Stimulated activated CD4-positive, alpha-beta T cell treated with anti-CD3 and anti-CD28 coated beads, Interleukin-1b, Interleukin-23, amount 100 ng/mL, for 24 hours (primary cell): ENCODE measurements at regions not wholly inside any gene's neighbourhood (a gene's known extent, or its start where the extent isn't known, plus 50 kb on each side); places are given as distances from the start of the nearest gene placed in this dataset.
"Not testable (repeated sequence)": the region's sequence is repeated elsewhere in the genome, so short reads cannot be mapped to it uniquely, and the experiment has no call there.

Experiments
- DNase-seq, 4 experiments: peaks; one replicate each; pipeline ENCODE4 v3.0.0-alpha.2; 2020; ENCODE audit warnings: low read depth in 4 of 4, low spot score in 1 of 4

DNA sequence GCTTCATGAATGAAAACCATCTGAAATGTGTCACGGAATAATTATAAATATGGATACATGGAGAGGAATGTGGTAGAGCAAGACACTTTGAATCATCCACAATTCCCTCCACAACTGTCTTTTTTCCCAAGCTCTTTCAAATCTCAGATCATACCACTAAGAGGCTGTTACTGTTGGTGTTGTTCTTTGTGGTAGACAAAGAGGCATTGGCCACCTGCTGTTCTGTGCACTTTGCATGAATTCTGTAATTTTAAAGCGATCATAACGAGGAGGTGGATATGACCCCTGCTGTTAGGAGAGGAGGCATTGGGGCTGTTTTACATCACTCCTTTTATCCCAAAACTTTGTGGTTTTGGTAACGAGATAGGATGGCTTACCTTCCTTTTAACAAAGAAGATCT lies 141.2 kb upstream of the KLF6 start:
- DNase-seq: no peak

- no peak for DNase-seq
These were observed 140.2 kb upstream of the KLF6 start for GRCh38 chr10:3925184-3925583.

GRCh38 chr10:3924344-3924743 lies 139.3 kb upstream of the KLF6 start:
- DNase-seq: no peak

DNA sequence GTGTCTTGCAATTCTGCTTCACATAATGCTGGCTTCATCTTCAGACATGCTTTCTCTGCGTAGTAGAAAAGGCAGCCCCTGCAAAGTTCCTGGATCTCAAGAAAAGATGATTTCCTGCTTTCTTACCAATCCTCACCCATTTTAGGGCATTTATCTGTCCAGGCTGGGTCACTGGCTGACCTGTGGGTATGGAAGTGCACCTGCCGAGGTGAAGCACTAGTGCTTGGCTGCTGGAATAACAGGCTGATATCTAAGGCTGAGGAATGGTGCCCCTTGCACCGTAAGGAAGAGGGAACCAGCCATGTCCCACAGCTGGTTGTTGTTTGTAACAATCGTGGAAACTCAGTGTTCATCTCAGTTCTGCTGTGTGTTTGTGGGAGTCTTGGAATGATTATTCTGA lies 138.0 kb upstream of the KLF6 start:
- DNase-seq: no peak

- DNase-seq: no peak
These were observed 134.8 kb upstream of the KLF6 start for GRCh38 chr10:3919709-3920308.

- not testable (repeated sequence) for DNase-seq
These were observed 132.4 kb upstream of the KLF6 start for GRCh38 chr10:3917392-3917791.

DNA sequence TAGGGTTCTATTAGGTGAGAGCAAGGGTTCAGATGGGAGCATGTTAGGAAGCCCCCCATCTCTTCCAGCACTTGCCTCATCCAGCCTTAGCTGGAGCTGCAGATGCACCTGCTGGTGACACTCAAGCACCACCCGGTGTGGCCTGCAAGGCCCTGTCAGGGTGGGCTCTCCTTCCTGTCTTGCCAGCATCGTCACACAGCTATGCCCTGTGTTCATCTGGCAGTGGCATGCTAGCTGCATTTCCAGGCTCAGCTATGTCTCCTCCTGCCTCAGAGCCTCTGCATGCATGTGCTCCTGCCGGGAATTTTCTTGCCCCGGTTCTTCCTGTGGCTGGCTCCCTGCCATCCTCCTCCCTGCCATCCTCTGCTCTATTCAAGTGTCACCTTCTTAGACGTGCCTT lies 129.7 kb upstream of the KLF6 start:
- no peak for DNase-seq

DNA sequence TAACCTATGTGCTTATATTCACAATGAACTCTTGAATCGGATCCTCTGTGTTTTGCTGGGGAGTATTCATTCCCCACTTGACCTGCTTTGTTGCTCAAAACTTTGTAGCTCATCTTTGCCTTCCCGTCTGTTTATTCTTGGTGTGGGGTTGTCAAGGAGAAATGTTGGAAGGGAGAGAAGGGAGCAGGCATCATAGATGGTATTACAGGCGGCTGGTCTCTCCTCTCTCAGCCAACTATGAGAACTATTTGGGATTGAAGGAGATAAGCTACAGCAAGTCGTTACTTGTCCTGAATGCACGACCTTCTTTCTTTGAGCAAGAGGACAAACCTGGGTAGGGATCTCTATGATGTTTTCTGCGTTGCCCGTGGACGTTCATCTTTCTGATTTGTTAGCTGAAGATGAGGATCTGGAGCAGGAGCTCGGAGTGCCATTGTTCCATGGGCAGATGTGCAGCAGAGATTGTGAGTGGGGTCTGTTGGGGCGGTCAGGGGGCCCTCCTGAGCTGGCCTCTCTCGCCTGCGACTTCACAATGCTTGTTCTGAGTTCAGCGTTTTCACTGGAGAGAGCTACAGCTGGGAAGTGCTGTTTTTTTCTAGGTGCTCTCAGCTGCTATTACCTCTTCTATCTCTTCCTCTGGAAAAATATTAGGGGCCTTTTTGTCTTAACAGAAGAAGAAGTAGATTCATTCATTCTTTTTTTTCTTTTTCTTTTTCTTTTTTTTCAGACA lies 126.9 kb upstream of the KLF6 start:
- no peak for DNase-seq

GRCh38 chr10:3911241-3911640 lies 126.2 kb upstream of the KLF6 start:
- DNase-seq: no peak

- DNase-seq: no peak
These were observed 124.3 kb upstream of the KLF6 start for GRCh38 chr10:3909339-3909738.

DNA sequence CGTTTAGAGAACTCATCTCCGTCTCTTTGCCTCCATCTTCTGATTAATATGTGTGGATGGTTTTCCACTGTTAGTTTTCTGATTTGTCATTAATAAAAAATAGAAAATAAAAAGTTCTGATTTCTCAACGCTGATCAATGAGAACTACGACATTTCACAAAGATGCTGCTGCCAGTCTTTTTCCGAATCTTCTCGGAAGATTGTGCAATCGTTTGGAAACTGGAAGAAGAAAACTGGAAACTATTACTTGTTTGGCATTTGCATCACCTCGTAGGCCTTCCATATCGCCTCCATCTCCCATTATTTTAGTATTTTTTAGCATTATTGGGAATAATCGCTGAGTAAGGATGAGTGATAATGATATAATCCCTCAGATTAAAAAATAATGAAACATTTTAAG lies 123.2 kb upstream of the KLF6 start:
- DNase-seq: no peak

DNA sequence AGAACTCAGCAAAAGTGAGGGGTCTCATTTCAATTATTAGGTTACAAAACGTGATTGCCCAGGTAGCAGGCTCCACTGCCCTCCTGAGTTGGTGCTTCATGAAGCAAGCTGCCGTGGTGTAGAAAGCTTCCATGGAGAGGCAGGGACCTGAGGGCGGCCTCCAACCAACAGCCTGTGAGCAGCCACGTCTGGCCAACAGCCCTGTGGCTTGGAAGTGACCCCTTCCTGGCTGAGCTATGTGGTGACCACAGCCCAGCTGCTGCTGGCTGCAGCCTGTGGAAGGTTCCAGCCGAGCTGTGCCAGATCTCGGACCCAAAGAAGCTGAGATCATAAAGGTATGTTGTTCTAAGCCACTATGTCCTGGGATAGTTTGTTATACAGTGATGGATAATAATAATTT lies 122.5 kb upstream of the KLF6 start:
- no peak for DNase-seq

DNA sequence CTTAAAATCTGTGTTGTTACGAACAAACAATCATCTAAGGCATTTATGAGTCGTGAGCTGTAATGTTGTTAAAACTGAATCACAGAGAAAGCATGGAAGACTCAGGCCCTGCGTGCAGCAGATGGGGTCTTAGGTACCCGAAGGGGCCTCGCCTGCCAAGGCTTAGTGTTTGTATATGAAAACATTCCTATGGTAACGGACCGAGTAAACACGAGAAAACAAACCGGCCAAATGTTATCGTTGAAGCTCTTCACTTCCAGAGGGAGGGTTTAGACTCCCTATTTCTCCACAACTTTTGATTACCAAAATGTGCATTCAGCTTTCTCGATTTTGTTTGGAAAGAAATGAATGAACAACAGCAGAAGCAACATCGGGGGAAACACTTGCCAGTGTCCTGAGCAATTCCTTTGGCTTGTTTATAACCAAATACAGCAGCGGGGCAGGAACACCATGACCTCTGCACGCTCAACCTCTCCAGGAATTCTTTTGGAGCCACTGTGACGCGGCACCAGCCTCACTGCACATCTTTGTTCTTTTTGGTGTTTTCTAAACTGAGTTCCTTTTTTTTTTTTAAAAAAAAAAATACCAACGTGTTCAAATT lies 121.6 kb upstream of the KLF6 start:
- no peak for DNase-seq

- DNase-seq: no peak
These were observed 119.5 kb upstream of the KLF6 start for GRCh38 chr10:3904419-3904960.

DNA sequence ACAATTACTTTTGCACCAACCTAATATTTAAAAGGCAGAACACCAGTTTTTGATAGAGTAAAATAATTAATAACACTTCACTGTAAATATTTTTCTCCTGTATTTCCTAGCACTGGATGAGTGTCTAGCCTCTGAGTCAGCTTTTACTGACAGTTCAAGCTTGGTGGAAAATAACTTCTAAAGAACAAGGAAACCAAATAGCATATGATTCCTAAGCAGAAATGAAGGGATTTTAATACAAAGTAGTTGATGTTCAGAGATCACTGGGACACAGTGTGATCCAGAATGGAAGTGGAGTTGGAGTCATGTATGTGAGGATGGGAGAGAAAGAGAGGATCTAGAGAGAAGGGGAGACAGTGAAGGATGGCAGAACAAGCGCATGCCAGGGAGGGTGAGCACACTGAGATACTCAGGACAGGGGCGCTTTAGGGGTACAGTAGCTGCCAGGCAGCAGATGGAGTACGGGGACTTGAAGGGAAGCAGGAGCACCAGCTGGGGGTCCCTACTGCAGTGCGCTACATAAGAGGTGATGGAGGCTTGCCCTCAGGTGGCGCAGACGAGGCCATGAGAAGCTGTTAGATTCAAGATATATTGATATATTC lies 117.9 kb upstream of the KLF6 start:
- no peak for DNase-seq

GRCh38 chr10:3902054-3902808 lies 117.2 kb upstream of the KLF6 start:
- DNase-seq: no peak

- DNase-seq: no peak
These were observed 116.4 kb upstream of the KLF6 start for GRCh38 chr10:3901370-3901769.

GRCh38 chr10:3900391-3900790 lies 115.4 kb upstream of the KLF6 start:
- DNase-seq: no peak

GRCh38 chr10:3898821-3899220 lies 113.8 kb upstream of the KLF6 start:
- no peak for DNase-seq

DNA sequence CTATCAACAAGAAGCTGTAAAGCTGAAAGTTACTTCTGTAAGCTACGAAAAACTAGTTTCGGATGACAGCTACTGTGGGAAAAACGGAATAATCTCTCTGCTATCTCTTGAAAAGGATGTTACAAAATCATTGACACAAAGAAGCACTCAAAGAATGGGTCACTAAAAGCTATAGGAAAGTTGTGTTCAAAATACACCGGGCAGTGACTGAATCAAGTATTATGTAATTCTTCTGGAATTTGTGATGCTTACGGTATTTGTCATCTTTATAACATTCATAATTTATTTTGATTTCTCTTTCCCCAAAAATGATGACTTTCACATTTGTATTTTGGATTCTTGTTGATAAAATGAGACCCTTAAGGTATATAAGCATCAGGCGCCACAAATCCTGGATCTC lies 112.1 kb upstream of the KLF6 start:
- no peak for DNase-seq

GRCh38 chr10:3896161-3896560 lies 111.2 kb upstream of the KLF6 start:
- no peak for DNase-seq
